MG63 (cell line): ENCODE measurements at regions not wholly inside any gene's neighbourhood (a gene's known extent, or its start where the extent isn't known, plus 50 kb on each side); places are given as distances from the start of the nearest gene placed in this dataset.
"Not testable (repeated sequence)": the region's sequence is repeated elsewhere in the genome, so short reads cannot be mapped to it uniquely, and the experiment has no call there.

ENCODE experiments used
- DNase-seq: peaks from one replicate; pipeline ENCODE4 v3.0.0-alpha.2; 2020
- H3K27me3 ChIP-seq: fragments of 250-450 bp; sonication (Bioruptor Pico); 2 replicates; pipeline ENCODE4 v1.5.1; 2020; ENCODE audit warnings: mild to moderate bottlenecking, moderate library complexity
- H3K36me3 ChIP-seq: fragments of 250-450 bp; sonication (Bioruptor Pico); 2 replicates; pipeline ENCODE4 v1.5.1; 2020; ENCODE audit warnings: mild to moderate bottlenecking, moderate library complexity
- H3K4me3 ChIP-seq: fragments of 250-450 bp; sonication (Bioruptor Pico); 2 replicates; pipeline ENCODE4 v1.5.1; 2020; ENCODE audit warnings: mild to moderate bottlenecking, moderate library complexity
- H3K9me3 ChIP-seq: fragments of 250-450 bp; sonication (Bioruptor Pico); 2 replicates; pipeline ENCODE4 v1.5.1; 2020; ENCODE audit warnings: mild to moderate bottlenecking, moderate library complexity

DNA sequence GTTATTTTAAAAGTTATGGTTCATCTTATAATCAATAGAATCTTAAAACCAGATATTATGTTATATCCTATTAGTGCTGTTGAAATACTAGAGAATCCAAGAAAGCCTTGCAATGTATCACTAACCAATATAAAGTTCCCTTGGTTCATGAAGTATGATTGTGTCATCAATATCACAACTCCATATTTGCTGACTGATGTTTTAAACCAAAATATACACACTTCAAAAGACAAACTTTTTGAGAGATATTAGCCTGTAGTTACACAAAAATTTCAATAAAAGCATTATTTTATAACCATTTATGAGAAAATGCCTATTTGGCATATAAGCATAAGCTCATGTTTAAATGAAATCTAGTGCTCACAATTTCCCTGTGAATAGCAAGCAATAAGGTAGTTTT lies 198.6 kb downstream of the CENPC start:
- H3K9me3 ChIP-seq = no peaks in the 10 kb centered on the region
- DNase-seq = no peak
- no peaks in the 10 kb centered on the region for H3K36me3 ChIP-seq
- no peak overlapping the region for H3K4me3 ChIP-seq
- no peaks in the 10 kb centered on the region for H3K27me3 ChIP-seq

GRCh38 chr4:67344594-67345380 lies 200.5 kb downstream of the CENPC start:
- no peaks in the 10 kb centered on the region for H3K27me3 ChIP-seq
- no peaks in the 10 kb centered on the region for H3K9me3 ChIP-seq
- no peak overlapping the region for H3K4me3 ChIP-seq
- DNase-seq = no peak
- no peaks in the 10 kb centered on the region for H3K36me3 ChIP-seq

DNA sequence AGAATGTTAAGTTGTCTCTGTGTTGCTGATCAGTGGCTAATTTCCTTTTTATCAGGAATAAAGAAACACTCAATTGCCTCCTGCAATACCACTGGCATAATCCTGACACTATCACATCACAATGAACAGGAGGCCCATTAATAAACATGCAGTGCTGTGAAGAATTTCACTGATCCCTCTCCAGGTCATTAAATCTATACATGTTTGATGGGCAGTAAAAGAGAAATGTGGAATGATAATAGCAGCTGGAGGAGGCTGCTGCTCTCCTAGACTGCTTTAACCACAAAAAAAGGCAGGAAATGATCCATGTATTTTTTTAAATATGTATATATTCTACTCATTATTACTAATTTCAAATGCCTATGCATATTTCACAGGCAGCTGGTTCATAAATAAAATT lies 202.1 kb downstream of the CENPC start:
- no peak for DNase-seq
- no peaks in the 10 kb centered on the region for H3K27me3 ChIP-seq
- H3K4me3 ChIP-seq = no peak overlapping the region
- H3K36me3 ChIP-seq = no peaks in the 10 kb centered on the region
- no peaks in the 10 kb centered on the region for H3K9me3 ChIP-seq

DNA sequence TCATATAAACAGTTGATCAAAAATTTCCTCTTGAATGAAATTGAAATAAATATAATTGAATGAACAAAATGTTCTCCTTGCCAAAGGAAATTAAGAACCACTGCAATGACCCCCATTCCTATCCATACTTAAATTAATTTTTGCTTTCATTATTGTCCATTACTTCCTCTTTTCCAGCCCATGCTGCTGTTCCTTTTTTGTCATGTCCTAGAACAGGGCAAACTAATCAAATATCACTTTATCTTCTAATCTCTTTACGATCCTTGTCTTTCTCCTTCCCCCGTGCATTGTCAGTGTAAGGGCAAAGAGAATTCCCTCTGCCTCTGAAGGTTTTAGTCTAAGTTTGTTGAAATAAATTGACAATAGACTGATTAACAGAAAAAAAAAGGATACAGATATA lies 203.0 kb downstream of the CENPC start:
- H3K36me3 ChIP-seq = no peaks in the 10 kb centered on the region
- no peak for DNase-seq
- no peaks in the 10 kb centered on the region for H3K27me3 ChIP-seq
- no peak overlapping the region for H3K4me3 ChIP-seq
- H3K9me3 ChIP-seq = no peaks in the 10 kb centered on the region

DNA sequence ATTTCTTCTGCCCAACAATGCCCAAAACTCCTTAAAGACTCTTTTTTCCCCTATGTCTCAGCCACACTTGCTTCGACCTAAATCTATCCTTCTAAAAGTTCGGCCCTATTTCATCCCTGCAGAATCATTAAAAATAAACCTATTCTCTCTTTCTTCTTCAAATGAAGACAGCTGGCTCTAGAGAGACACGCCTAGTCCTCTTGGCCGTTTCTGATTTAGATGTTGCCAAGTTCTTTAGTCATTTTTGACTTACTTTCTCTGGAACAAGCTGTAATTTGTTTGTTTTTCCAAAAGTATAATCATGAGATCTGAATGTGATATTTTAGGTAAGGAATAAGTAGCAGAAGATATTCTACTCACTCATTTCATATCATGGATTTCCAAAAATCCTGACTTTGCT lies 211.6 kb downstream of the CENPC start:
- Histone ChIP-seq H3K4me3 (no peak overlapping the region), H3K27me3 (no peaks in the 10 kb centered on the region), H3K36me3 (no peaks in the 10 kb centered on the region), H3K9me3 (no peaks in the 10 kb centered on the region)
- no peak for DNase-seq

GRCh38 chr4:67332627-67333026 lies 212.7 kb downstream of the CENPC start:
- H3K9me3 ChIP-seq = no peaks in the 10 kb centered on the region
- no peaks in the 10 kb centered on the region for H3K36me3 ChIP-seq
- no peak overlapping the region for H3K4me3 ChIP-seq
- no peak for DNase-seq
- H3K27me3 ChIP-seq = no peaks in the 10 kb centered on the region

DNA sequence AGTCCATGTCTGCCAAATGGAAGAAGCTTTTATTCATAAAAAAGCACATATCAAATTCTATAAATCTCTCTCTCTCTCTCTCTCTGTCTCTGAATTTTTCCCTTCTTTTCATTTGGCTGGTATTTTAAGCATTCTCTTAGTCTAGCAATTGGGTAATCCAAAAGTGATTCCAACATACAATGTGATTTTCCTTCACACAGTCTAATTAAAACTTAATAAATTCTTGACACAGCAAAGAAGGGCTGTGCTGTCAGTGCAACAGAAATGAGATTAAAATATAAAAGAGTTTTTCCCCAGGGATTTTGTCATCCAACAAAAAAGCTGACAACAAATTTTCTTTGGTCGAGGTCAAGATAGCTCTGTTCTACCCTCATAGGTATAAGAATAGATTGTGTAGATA lies 216.9 kb downstream of the CENPC start:
- H3K36me3 ChIP-seq = no peaks in the 10 kb centered on the region
- DNase-seq = no peak
- no peak overlapping the region for H3K4me3 ChIP-seq
- H3K9me3 ChIP-seq = no peaks in the 10 kb centered on the region
- H3K27me3 ChIP-seq = no peaks in the 10 kb centered on the region

DNA sequence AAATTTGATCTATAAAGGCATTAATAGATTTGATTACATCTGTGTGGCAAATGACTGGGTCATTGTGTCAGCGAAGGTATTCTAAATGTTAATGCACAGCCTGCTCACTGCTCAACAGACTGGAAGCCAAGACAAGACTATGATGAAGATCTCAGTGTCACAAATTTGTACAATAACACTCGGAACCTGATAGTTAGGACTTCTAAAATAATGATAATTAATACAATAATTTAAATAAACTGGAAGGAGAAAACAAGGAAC lies 217.4 kb downstream of the CENPC start:
- H3K27me3 ChIP-seq = no peaks in the 10 kb centered on the region
- no peak overlapping the region for H3K4me3 ChIP-seq
- H3K36me3 ChIP-seq = no peaks in the 10 kb centered on the region
- no peak for DNase-seq
- no peaks in the 10 kb centered on the region for H3K9me3 ChIP-seq

DNA sequence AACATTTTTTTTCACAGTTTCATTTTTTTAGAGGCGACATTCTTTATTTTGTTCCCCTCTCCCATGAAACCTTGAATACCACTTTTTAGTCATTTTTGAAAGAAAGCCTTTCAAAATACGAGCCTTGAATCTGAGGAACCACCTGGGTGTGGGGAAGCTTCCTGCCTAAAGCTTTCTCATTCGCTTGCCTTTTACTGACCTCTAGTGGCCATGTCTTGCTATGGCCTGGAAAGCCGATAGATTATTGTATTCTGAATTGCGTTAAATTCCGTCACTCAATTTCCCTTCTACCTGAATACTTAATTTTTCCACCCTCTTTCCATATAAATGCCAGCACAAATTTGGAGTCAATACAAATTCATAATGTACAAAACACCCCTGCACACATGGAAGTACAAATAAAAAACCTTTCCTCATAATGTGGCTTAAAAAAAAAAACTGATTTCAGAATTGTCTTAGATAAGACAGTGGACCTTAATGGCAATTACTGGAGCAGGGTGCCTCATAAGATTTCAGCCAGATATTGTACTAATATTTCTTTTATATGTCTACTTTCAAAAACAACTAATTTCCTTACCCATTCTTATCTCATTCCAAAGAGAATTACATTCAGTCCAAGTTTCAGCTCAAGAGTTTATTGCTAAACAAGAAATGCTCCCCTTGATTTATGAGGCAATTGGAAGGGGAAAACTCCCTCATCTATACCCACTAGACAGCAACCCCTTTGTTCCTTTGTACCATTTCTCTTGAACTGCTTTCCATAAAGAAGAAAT lies 217.9 kb downstream of the CENPC start:
- no peaks in the 10 kb centered on the region for H3K36me3 ChIP-seq
- no peaks in the 10 kb centered on the region for H3K27me3 ChIP-seq
- peak; percentile 7 for DNase-seq
- no peaks in the 10 kb centered on the region for H3K9me3 ChIP-seq
- H3K4me3 ChIP-seq = no peak overlapping the region

- no peak for DNase-seq
- no peak overlapping the region for H3K4me3 ChIP-seq
- H3K9me3 ChIP-seq = no peaks in the 10 kb centered on the region
- no peaks in the 10 kb centered on the region for H3K36me3 ChIP-seq
- H3K27me3 ChIP-seq = no peaks in the 10 kb centered on the region
Measured at GRCh38 chr4:67325791-67326190, 219.5 kb downstream of the CENPC start.

DNA sequence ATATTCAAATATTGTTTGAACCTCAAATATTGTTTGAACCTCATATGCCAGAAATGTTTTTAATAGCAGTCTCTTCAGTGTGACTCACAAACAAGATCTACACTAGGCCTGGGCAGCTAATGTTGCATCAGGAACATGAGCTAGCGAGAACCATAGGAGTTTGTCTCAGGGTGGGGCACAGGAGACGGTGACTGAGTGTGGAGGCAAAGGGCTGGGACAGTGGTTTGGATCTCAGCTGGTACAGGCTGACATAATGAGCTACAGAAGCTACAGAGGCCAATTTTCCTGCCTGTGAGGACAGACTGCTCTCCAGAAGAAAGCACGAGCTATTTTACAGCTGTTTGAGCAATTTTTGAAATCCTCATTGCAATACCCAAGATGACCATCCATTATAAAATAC lies 224.7 kb downstream of the CENPC start:
- Histone ChIP-seq H3K9me3 (no peaks in the 10 kb centered on the region), H3K27me3 (no peaks in the 10 kb centered on the region), H3K4me3 (no peak overlapping the region), H3K36me3 (no peaks in the 10 kb centered on the region)
- DNase-seq = no peak

- not testable (repeated sequence) for H3K27me3 ChIP-seq, H3K36me3 ChIP-seq, H3K4me3 ChIP-seq, H3K9me3 ChIP-seq, DNase-seq
Measured at GRCh38 chr4:67319607-67320006, 225.7 kb downstream of the CENPC start.

DNA sequence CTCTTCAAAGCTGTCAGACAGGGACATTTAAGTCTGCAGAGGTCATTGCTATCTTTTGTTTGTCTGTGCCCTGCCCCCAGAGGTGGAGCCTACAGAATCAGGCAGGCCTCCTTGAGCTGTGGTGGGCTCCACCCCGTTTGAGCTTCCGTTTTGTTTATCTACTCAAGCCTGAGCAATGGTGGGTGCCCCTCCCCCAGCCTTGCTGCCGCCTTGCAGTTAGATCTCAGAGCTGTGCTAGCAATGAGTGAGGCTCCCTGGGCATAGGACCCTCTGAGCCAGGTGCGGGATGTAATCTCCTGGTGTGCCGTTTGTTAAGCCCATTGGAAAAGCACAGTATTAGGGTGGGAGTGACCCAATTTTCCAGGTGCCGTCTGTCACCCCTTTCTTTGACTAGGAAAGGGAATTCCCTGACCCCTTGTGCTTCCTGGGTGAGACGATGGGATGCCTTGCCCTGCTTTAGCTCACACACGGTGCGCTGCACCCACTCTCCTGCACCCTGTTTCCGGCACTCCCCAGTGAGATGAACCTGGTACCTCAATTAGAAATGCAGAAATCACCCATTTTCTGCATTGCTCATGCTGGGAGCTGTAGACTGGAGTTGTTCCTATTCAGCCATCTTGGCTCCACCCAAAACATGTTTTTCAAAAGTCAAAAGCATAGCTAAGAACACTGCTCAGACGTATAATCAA lies 244.7 kb downstream of the CENPC start:
- H3K36me3 ChIP-seq, H3K4me3 ChIP-seq, H3K27me3 ChIP-seq, H3K9me3 ChIP-seq, DNase-seq: not testable (repeated sequence)

DNA sequence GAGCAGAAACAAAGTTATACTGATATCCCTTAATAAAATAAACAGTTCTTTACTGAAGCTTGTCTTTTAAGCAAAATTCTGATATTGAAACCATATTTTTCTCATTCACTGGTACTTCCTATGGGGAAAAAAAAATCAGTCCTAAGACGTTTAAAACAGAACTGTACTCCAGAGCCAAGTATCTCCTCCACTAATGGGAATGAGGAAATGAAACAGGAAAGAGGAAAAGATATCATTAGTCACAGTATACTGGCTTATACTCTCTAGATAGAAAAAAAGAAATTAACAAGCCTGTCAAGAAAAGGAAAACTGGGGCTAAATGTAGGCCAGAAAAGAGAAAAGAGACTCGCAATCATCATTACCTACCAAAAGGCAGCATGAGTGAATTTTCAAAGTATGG lies 252.7 kb downstream of the CENPC start:
- Histone ChIP-seq H3K4me3 (no peak overlapping the region), H3K36me3 (no peaks in the 10 kb centered on the region), H3K27me3 (no peaks in the 10 kb centered on the region), H3K9me3 (no peaks in the 10 kb centered on the region)
- DNase-seq = no peak

GRCh38 chr4:67292045-67292444 lies 253.3 kb downstream of the CENPC start:
- H3K27me3 ChIP-seq = no peaks in the 10 kb centered on the region
- no peak for DNase-seq
- H3K4me3 ChIP-seq = no peak overlapping the region
- H3K9me3 ChIP-seq = no peaks in the 10 kb centered on the region
- H3K36me3 ChIP-seq = no peaks in the 10 kb centered on the region

- Histone ChIP-seq H3K27me3 (no peaks in the 10 kb centered on the region), H3K4me3 (no peak overlapping the region), H3K9me3 (no peaks in the 10 kb centered on the region), H3K36me3 (no peaks in the 10 kb centered on the region)
- no peak for DNase-seq
Measured at GRCh38 chr4:67291644-67292043, 253.7 kb downstream of the CENPC start.

DNA sequence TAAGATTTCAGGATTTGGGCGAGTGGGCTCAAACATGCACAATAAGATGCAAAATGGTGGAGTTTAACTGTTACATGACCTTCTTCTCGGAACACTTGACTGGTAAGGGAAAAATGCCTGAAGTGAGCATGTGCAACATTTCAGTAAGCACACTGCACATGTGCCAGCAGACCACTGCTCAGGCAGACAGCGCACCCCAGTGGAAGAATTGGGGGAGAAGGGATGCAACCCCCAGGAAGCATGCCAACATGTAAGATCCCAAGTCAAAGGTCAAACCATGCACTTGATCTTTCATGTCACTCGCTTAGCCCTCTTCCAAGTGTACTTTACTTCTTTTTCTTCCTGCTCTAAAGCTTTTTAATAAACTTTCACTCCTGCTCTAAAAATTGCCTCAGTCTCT lies 256.3 kb downstream of the CENPC start:
- H3K4me3 ChIP-seq = no peak overlapping the region
- DNase-seq = no peak
- no peaks in the 10 kb centered on the region for H3K27me3 ChIP-seq
- no peaks in the 10 kb centered on the region for H3K36me3 ChIP-seq
- no peaks in the 10 kb centered on the region for H3K9me3 ChIP-seq

- Histone ChIP-seq H3K9me3 (no peaks in the 10 kb centered on the region), H3K4me3 (no peak overlapping the region), H3K27me3 (no peaks in the 10 kb centered on the region), H3K36me3 (no peaks in the 10 kb centered on the region)
- DNase-seq = no peak
Measured at GRCh38 chr4:67286724-67287123, 258.6 kb downstream of the CENPC start.
